Neural progenitor cell (in vitro differentiated cells): ENCODE measurements at regions not wholly inside any gene's neighbourhood (a gene's known extent, or its start where the extent isn't known, plus 50 kb on each side); places are given as distances from the start of the nearest gene placed in this dataset.

Source experiments
- EZH2phosphoT487 ChIP-seq: fragments of 200-600 bp; sonication (generic); IDR thresholded peaks from 2 replicates; pipeline ENCODE4 v1.6.1; 2017; ENCODE audit warnings: antibody characterized with exemption
- TF ChIP-seq, protein P1 (sequence below): fragments of 200-600 bp; sonication (generic); IDR thresholded peaks from 2 replicates; pipeline ENCODE4 v1.5.1; 2017; ENCODE audit warnings: antibody characterized with exemption, mild to moderate bottlenecking

GRCh38 chr7:69189406-69189805 is 408.9 kb upstream of the AUTS2 start:
- TF ChIP-seq, protein P1, sequence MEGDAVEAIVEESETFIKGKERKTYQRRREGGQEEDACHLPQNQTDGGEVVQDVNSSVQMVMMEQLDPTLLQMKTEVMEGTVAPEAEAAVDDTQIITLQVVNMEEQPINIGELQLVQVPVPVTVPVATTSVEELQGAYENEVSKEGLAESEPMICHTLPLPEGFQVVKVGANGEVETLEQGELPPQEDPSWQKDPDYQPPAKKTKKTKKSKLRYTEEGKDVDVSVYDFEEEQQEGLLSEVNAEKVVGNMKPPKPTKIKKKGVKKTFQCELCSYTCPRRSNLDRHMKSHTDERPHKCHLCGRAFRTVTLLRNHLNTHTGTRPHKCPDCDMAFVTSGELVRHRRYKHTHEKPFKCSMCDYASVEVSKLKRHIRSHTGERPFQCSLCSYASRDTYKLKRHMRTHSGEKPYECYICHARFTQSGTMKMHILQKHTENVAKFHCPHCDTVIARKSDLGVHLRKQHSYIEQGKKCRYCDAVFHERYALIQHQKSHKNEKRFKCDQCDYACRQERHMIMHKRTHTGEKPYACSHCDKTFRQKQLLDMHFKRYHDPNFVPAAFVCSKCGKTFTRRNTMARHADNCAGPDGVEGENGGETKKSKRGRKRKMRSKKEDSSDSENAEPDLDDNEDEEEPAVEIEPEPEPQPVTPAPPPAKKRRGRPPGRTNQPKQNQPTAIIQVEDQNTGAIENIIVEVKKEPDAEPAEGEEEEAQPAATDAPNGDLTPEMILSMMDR: no peak
- no peak for TF ChIP-seq EZH2phosphoT487
